Esophagus squamous epithelium (tissue), 4 donors: ENCODE measurements at regions not wholly inside any gene's neighbourhood (a gene's known extent, or its start where the extent isn't known, plus 50 kb on each side); places are given as distances from the start of the nearest gene placed in this dataset.

Source experiments
- POLR2A ChIP-seq, 4 donors: fragments of 450-650 bp; IDR thresholded peaks; one replicate each; pipeline ENCODE4 v1.6.1; 2017; ENCODE audit warnings: antibody characterized with exemption in 4 of 4, mild to moderate bottlenecking in 4 of 4, moderate library complexity in 3 of 4
- TF ChIP-seq, protein P1 (sequence below), 6 experiments: fragments of 450-650 bp in 4 of 6; fragments of 200-600 bp in 2 of 6; sonication (generic) in 2 of 6; IDR thresholded peaks; one replicate each; pipeline ENCODE4 v1.5.1; 2016 to 2019; ENCODE audit warnings: antibody characterized with exemption in 6 of 6, mild to moderate bottlenecking in 4 of 6, moderate library complexity in 4 of 6

DNA sequence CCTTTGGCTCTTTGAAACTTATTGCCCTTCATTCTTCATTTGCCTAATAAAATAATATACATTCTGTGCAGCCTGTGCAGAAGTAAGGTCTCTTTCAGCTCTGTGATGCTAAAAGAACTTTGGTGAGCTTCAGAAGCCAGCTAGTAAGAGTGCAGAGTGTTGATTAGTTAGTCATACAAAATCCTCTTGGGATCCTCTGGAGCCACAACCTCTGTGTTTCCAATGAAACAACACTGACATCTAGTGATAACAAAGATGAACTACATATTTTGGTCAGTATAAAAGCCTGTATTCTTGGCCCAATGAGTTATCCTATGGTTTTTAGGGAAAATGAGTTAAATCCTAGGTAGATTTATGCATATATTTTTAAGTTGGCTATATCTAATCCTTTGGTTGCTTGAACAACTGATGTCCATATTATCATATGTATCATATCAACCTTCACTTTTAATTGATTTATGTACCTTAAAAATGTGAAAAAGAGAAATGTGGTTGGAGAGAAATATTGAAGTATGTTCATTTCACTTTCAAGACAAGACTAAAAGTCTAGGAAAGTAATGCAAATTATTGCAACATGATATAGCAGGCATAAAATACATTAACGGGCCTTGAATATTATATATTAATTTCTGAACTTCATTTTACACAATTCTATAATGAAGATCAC is 158.4 kb downstream of the KLHL28 start:
- TF ChIP-seq, protein P1, sequence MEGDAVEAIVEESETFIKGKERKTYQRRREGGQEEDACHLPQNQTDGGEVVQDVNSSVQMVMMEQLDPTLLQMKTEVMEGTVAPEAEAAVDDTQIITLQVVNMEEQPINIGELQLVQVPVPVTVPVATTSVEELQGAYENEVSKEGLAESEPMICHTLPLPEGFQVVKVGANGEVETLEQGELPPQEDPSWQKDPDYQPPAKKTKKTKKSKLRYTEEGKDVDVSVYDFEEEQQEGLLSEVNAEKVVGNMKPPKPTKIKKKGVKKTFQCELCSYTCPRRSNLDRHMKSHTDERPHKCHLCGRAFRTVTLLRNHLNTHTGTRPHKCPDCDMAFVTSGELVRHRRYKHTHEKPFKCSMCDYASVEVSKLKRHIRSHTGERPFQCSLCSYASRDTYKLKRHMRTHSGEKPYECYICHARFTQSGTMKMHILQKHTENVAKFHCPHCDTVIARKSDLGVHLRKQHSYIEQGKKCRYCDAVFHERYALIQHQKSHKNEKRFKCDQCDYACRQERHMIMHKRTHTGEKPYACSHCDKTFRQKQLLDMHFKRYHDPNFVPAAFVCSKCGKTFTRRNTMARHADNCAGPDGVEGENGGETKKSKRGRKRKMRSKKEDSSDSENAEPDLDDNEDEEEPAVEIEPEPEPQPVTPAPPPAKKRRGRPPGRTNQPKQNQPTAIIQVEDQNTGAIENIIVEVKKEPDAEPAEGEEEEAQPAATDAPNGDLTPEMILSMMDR (IDR thresholded peaks at IDR 0.05) = peak; percentile 12 to 72 (median 40)
- TF ChIP-seq POLR2A (IDR thresholded peaks at IDR 0.05) = no peak
